AG04449 (cell line): ENCODE measurements at regions not wholly inside any gene's neighbourhood (a gene's known extent, or its start where the extent isn't known, plus 50 kb on each side); places are given as distances from the start of the nearest gene placed in this dataset.
A peak's percentile ranks its signal among the peaks of the same experiment; 100 is the strongest.

Experiments used
- CTCF ChIA-PET: fragments of 350-600 bp; formaldehyde crosslinking; extraction: SDS; loops from one replicate; lab custom pipeline; 2021; ENCODE audit warnings: antibody characterized with exemption; lab: Yijun Ruan, JAX
- POLR2A ChIA-PET: fragments of 400-600, 350-600 bp; formaldehyde crosslinking; extraction: SDS; loops from one replicate; lab custom pipeline; 2020; ENCODE audit warnings: antibody characterized with exemption, inconsistent platforms; lab: Yijun Ruan, JAX
- DNase-seq: peaks from one replicate; pipeline ENCODE4 v3.0.0-alpha.2; 2010; ENCODE audit warnings: low read depth, low spot score
- H3K4me3 ChIP-seq: 2 replicates; pipeline ENCODE4 v1.5.1; 2011; ENCODE audit warnings: low read depth, mild to moderate bottlenecking, control low read depth, low read length
- TF ChIP-seq, protein P1 (sequence below): IDR thresholded peaks from one replicate; pipeline ENCODE4 v1.5.1; 2011; ENCODE audit warnings: mild to moderate bottlenecking, moderate library complexity, low read length, control low read depth, inconsistent platforms; ENCODE audit not compliant: insufficient read depth; ENCODE audit errors: missing control alignments

DNA sequence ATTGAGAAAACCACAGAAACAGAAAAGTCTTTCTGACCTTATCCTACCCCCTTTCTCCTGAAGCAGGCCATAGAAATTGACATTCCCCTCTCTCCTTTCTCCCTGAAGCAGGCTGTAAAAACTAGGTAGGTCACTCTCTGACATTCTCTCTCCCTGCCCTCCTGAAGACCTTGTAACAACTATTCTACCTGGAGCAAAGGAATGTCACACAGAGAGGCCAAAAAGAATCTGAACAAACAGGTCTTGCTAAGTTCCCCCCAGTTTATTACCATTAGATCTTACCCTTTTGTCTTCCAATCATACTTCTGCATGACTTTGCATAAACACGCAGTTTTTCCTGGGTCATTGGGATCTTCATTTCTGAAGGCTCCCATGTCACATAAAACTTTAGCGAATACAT lies 198.3 kb upstream of the GYPA start:
- no peak for DNase-seq
- TF ChIP-seq, protein P1, sequence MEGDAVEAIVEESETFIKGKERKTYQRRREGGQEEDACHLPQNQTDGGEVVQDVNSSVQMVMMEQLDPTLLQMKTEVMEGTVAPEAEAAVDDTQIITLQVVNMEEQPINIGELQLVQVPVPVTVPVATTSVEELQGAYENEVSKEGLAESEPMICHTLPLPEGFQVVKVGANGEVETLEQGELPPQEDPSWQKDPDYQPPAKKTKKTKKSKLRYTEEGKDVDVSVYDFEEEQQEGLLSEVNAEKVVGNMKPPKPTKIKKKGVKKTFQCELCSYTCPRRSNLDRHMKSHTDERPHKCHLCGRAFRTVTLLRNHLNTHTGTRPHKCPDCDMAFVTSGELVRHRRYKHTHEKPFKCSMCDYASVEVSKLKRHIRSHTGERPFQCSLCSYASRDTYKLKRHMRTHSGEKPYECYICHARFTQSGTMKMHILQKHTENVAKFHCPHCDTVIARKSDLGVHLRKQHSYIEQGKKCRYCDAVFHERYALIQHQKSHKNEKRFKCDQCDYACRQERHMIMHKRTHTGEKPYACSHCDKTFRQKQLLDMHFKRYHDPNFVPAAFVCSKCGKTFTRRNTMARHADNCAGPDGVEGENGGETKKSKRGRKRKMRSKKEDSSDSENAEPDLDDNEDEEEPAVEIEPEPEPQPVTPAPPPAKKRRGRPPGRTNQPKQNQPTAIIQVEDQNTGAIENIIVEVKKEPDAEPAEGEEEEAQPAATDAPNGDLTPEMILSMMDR, result no peak
- ChIA-PET CTCF (no interaction called here), POLR2A (no interaction called here)
- H3K4me3 ChIP-seq, result no peak overlapping the region

DNA sequence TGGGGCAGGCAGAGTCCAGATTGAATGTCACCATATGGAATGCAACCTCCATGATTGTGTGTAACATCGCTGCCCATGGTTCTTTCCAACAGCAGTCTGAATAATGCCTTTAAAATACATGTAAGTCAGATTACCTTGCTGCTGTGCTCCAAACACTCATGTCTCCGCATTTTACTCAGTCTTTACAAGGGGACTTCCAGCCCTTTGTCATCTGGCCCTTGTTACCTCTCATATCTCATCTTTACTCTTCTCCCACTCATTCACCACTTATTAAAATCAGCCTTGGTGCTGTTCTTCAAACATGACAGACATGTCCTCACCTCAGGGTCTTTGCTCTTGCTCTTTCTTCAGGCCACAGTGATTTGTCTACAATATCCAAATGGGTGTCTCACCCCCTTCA lies 200.4 kb upstream of the GYPA start:
- CTCF ChIA-PET, result no interaction called here
- POLR2A ChIA-PET, result no interaction called here
- no peak overlapping the region for H3K4me3 ChIP-seq
- TF ChIP-seq, protein P1, result no peak
- no peak for DNase-seq

DNA sequence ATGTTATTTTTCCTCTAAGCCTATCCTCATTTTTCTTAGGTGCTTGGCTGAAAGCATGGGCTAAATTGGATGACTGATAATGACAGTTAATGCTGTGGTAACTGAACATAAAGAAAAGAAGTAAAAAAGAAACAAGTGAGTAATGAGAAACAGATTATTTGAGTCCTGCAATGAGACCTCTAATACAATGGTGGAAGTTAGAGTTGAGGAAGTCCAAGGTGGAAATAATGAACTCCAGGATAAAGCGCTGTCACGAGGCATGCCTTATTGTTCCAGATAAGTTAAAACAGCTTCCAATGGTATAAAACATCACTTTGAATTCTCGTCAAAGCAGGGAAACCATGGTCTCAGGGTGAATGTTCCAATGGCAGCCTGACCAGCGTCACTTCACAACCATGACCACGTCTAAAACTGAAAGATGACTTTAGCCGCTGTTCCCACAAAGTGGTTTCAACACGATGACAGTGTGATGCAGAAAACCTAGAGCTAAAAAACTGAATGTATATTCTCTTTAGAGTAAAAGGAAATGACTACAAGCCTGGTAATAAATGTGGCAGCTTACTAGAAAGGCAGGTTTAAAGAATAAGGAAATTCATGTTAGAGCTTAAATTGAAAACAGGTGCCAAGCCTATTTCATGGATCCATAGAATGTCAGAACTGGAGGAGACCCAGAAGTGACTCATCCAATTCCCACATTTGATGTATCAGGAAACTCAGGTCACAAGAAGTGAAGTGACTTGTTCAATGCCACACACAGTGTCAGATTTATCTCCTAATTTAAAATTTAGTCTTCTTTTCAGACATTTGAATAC lies 202.6 kb upstream of the GYPA start:
- H3K4me3 ChIP-seq, result no peak overlapping the region
- DNase-seq, result no peak
- TF ChIP-seq, protein P1, result no peak
- ChIA-PET POLR2A (no interaction called here), CTCF (no interaction called here)

DNA sequence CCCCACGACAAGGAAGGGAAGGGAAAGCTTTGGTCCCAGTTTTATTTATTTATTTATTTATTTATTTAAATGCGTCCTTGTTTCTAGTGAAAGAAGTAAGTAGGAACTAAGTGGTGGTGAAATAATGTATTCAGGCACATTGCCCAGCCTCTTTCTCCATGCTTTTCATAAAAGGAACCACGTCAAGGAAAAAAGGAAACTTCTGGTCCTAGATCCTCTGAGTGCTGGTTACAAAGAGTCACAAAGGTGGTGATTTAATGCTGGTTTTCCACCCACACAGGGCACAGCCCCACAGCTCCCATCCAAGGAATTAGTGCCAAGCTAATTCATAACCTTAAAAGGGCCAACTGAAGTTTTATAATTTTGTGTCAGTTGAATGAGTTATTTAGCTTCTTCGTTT lies 206.6 kb upstream of the GYPA start:
- ChIA-PET CTCF (no interaction called here), POLR2A (no interaction called here)
- no peak for DNase-seq
- TF ChIP-seq, protein P1, result no peak
- H3K4me3 ChIP-seq, result no peak overlapping the region

- POLR2A ChIA-PET, result no interaction called here
- TF ChIP-seq, protein P1, result no peak
- H3K4me3 ChIP-seq, result no peak overlapping the region
- peak; percentile 9 for DNase-seq
- CTCF ChIA-PET, result no interaction called here
These were observed 210.2 kb upstream of the GYPA start for GRCh38 chr4:144350706-144351105.

- DNase-seq, result no peak
- ChIA-PET POLR2A (no interaction called here), CTCF (no interaction called here)
- H3K4me3 ChIP-seq, result no peak overlapping the region
- TF ChIP-seq, protein P1, result no peak
These were observed 210.8 kb upstream of the GYPA start for GRCh38 chr4:144351306-144351705.
